ENCODE measurements at regions not wholly inside any gene's neighbourhood (a gene's known extent, or its start where the extent isn't known, plus 50 kb on each side); places are given as distances from the start of the nearest gene placed in this dataset.

- Histone ChIP-seq H3K36me3 (ENCODE audit: low read depth) (no peaks in the 10 kb centered on the region), H3K9me3 (ENCODE audit: low read depth) (no peaks in the 10 kb centered on the region), H2AFZ (no peak overlapping the region), H3K79me2 (ENCODE audit: insufficient read depth) (no peaks in the 10 kb centered on the region), H3K4me3 (no peak overlapping the region), H3K4me2 (ENCODE audit: unreplicated experiment) (no peak overlapping the region), H3K4me1 (ENCODE audit: insufficient read depth) (no peaks in the 10 kb centered on the region), H3K27ac (no peak overlapping the region), H3K9me2 (ENCODE audit: insufficient read depth) (no peaks in the 10 kb centered on the region), H3F3A (ENCODE audit: insufficient read depth) (no peaks in the 10 kb centered on the region), H3K9ac (no peak overlapping the region), H4K20me1 (ENCODE audit: insufficient read depth) (no peaks in the 10 kb centered on the region), H3K27me3 (replicated peaks; ENCODE audit: insufficient read depth) (no peaks in the 10 kb centered on the region)
- TF ChIP-seq EZH2phosphoT487 (IDR thresholded peaks at IDR 0.05; ENCODE audit: insufficient read depth, low read depth) (no peak), EZH2 (IDR thresholded peaks at IDR 0.05; ENCODE audit: insufficient read depth, poor library complexity, severe bottlenecking) (no peak)
- WGBS, 2 experiments (ENCODE audit: low coverage in 1 of 2, low lambda C conversion rate in 2 of 2, missing lambda C conversion rate in 2 of 2), result 82 to 86% methylated on average over 8 of the region's 8 CpGs
- no peak for DNase-seq
- in situ Hi-C loops (cut with MboI), result no loop called here
These were observed 144.5 kb downstream of the CYP26B1 start for GRCh38 chr2:72003124-72003523.

GRCh38 chr2:72001937-72002690, 145.5 kb downstream of the CYP26B1 start:
- no peak for DNase-seq
- Histone ChIP-seq H4K20me1 (ENCODE audit: insufficient read depth) (no peaks in the 10 kb centered on the region), H2AFZ (no peak overlapping the region), H3F3A (ENCODE audit: insufficient read depth) (no peaks in the 10 kb centered on the region), H3K9me3 (ENCODE audit: low read depth) (no peaks in the 10 kb centered on the region), H3K4me2 (ENCODE audit: unreplicated experiment) (no peak overlapping the region), H3K27me3 (replicated peaks; ENCODE audit: insufficient read depth) (no peaks in the 10 kb centered on the region), H3K79me2 (ENCODE audit: insufficient read depth) (no peaks in the 10 kb centered on the region), H3K4me1 (ENCODE audit: insufficient read depth) (no peaks in the 10 kb centered on the region), H3K27ac (no peak overlapping the region), H3K9me2 (ENCODE audit: insufficient read depth) (no peaks in the 10 kb centered on the region), H3K9ac (no peak overlapping the region), H3K4me3 (no peak overlapping the region), H3K36me3 (ENCODE audit: low read depth) (no peaks in the 10 kb centered on the region)
- TF ChIP-seq EZH2 (IDR thresholded peaks at IDR 0.05; ENCODE audit: insufficient read depth, poor library complexity, severe bottlenecking), result no peak
- no peak for TF ChIP-seq EZH2phosphoT487 (IDR thresholded peaks at IDR 0.05; ENCODE audit: insufficient read depth, low read depth)
- 93 to 94% methylated on average over 9 of the region's 9 CpGs for WGBS, 2 experiments (ENCODE audit: low coverage in 1 of 2, low lambda C conversion rate in 2 of 2, missing lambda C conversion rate in 2 of 2)
- in situ Hi-C loops (cut with MboI), result no loop called here

GRCh38 chr2:72000110-72000509, 147.6 kb downstream of the CYP26B1 start:
- in situ Hi-C loops (cut with MboI), result no loop called here
- Histone ChIP-seq H3K9me3 (ENCODE audit: low read depth) (no peaks in the 10 kb centered on the region), H3K27ac (no peak overlapping the region), H3K9ac (no peak overlapping the region), H2AFZ (no peak overlapping the region), H3K9me2 (ENCODE audit: insufficient read depth) (no peaks in the 10 kb centered on the region), H3K79me2 (ENCODE audit: insufficient read depth) (no peaks in the 10 kb centered on the region), H3K27me3 (replicated peaks; ENCODE audit: insufficient read depth) (no peaks in the 10 kb centered on the region), H3F3A (ENCODE audit: insufficient read depth) (no peaks in the 10 kb centered on the region), H4K20me1 (ENCODE audit: insufficient read depth) (no peaks in the 10 kb centered on the region), H3K4me3 (no peak overlapping the region), H3K4me1 (ENCODE audit: insufficient read depth) (no peaks in the 10 kb centered on the region), H3K4me2 (ENCODE audit: unreplicated experiment) (no peak overlapping the region), H3K36me3 (ENCODE audit: low read depth) (no peaks in the 10 kb centered on the region)
- WGBS, 2 experiments (ENCODE audit: low coverage in 1 of 2, low lambda C conversion rate in 2 of 2, missing lambda C conversion rate in 2 of 2), result 70 to 72% methylated on average over 7 of the region's 7 CpGs
- no peak for TF ChIP-seq EZH2phosphoT487 (IDR thresholded peaks at IDR 0.05; ENCODE audit: insufficient read depth, low read depth)
- TF ChIP-seq EZH2 (IDR thresholded peaks at IDR 0.05; ENCODE audit: insufficient read depth, poor library complexity, severe bottlenecking), result no peak
- no peak for DNase-seq

GRCh38 chr2:71999580-71999979, 148.1 kb downstream of the CYP26B1 start:
- no peak overlapping the region for H2AFZ ChIP-seq
- H3K27ac ChIP-seq, result no peak overlapping the region
- 82 to 83% methylated on average over 5 of the region's 5 CpGs for WGBS, 2 experiments (ENCODE audit: low coverage in 1 of 2, low lambda C conversion rate in 2 of 2, missing lambda C conversion rate in 2 of 2)
- H3K36me3 ChIP-seq (ENCODE audit: low read depth), result no peaks in the 10 kb centered on the region
- no peak for TF ChIP-seq EZH2 (IDR thresholded peaks at IDR 0.05; ENCODE audit: insufficient read depth, poor library complexity, severe bottlenecking)
- TF ChIP-seq EZH2phosphoT487 (IDR thresholded peaks at IDR 0.05; ENCODE audit: insufficient read depth, low read depth), result no peak
- H4K20me1 ChIP-seq (ENCODE audit: insufficient read depth), result no peaks in the 10 kb centered on the region
- no peaks in the 10 kb centered on the region for H3K79me2 ChIP-seq (ENCODE audit: insufficient read depth)
- no peak overlapping the region for H3K9ac ChIP-seq
- H3K27me3 ChIP-seq (replicated peaks; ENCODE audit: insufficient read depth), result no peaks in the 10 kb centered on the region
- H3K4me3 ChIP-seq, result no peak overlapping the region
- H3K4me1 ChIP-seq (ENCODE audit: insufficient read depth), result no peaks in the 10 kb centered on the region
- H3K9me2 ChIP-seq (ENCODE audit: insufficient read depth), result no peaks in the 10 kb centered on the region
- no peak overlapping the region for H3K4me2 ChIP-seq (ENCODE audit: unreplicated experiment)
- H3F3A ChIP-seq (ENCODE audit: insufficient read depth), result no peaks in the 10 kb centered on the region
- H3K9me3 ChIP-seq (ENCODE audit: low read depth), result no peaks in the 10 kb centered on the region
- in situ Hi-C loops (cut with MboI), result loop anchor here (5.0 kb wide), 1 partner anchor 192 kb away; no protein-coding TSS in a partner anchor
- no peak for DNase-seq

All from GM23248 (cell line).